GM10248 (cell line): ENCODE measurements at regions not wholly inside any gene's neighbourhood (a gene's known extent, or its start where the extent isn't known, plus 50 kb on each side); places are given as distances from the start of the nearest gene placed in this dataset.

Experiments used
- CTCF ChIA-PET: fragments of 300-600 bp; sonication (Branson Sonifier 250); formaldehyde crosslinking; extraction: SDS; loops from one replicate; lab custom pipeline; 2021; ENCODE audit warnings: antibody characterized with exemption; lab: Yijun Ruan, JAX
- POLR2A ChIA-PET: fragments of 350-650 bp; sonication (Branson Sonifier 250); formaldehyde crosslinking; extraction: SDS; loops from one replicate; lab custom pipeline; 2020; ENCODE audit warnings: antibody characterized with exemption; lab: Yijun Ruan, JAX
- DNase-seq: peaks from one replicate; pipeline ENCODE4 v3.0.0; 2012; ENCODE audit errors: extremely low spot score
- CTCF ChIP-seq: IDR thresholded peaks from 2 replicates; pipeline ENCODE4 v1.5.1; 2012; ENCODE audit warnings: mild to moderate bottlenecking, low read depth; ENCODE audit errors: extremely low read depth, missing control alignments, control extremely low read depth

GRCh38 chrX:13119386-13119785, 75.0 kb upstream of the FAM9C start:
- ChIA-PET CTCF (no interaction called here), POLR2A (no interaction called here)
- TF ChIP-seq CTCF, result no peak
- DNase-seq, result no peak

GRCh38 chrX:13115146-13115855, 70.9 kb upstream of the FAM9C start:
- no peak for TF ChIP-seq CTCF
- ChIA-PET POLR2A (no interaction called here), CTCF (interaction anchor here (0.8 to 1.5 kb wide), 5 partner anchors 13 to 392 kb away, joined by 3 to 4 read pairs (median 3); no protein-coding TSS in a partner anchor)
- DNase-seq, result no peak

GRCh38 chrX:13112499-13112898, 68.1 kb upstream of the FAM9C start:
- no peak for DNase-seq
- POLR2A ChIA-PET, result no interaction called here
- CTCF ChIA-PET, result no interaction called here
- no peak for TF ChIP-seq CTCF

GRCh38 chrX:13110433-13111324, 66.3 kb upstream of the FAM9C start:
- DNase-seq, result no peak
- no peak for TF ChIP-seq CTCF
- ChIA-PET POLR2A (no interaction called here), CTCF (no interaction called here)

GRCh38 chrX:13109817-13110216, 65.4 kb upstream of the FAM9C start:
- ChIA-PET CTCF (no interaction called here), POLR2A (no interaction called here)
- TF ChIP-seq CTCF, result no peak
- DNase-seq, result no peak

- CTCF ChIA-PET, result no interaction called here
- no peak for DNase-seq
- POLR2A ChIA-PET, result no interaction called here
- TF ChIP-seq CTCF, result no peak
Measured at GRCh38 chrX:13103914-13104274, 59.5 kb upstream of the FAM9C start.
